Esophagus (tissue), 2 donors: ENCODE measurements at regions not wholly inside any gene's neighbourhood (a gene's known extent, or its start where the extent isn't known, plus 50 kb on each side); places are given as distances from the start of the nearest gene placed in this dataset.

Source experiments
- H3K27ac ChIP-seq, 2 donors: one replicate each; pipeline ENCODE4 v1.5.1; 2013; ENCODE audit warnings: low read depth in 2 of 2, mild to moderate bottlenecking in 2 of 2, inconsistent platforms in 1 of 2, low read length in 1 of 2, moderate library complexity in 1 of 2
- H3K27me3 ChIP-seq, 2 donors: one replicate each; pipeline ENCODE4 v1.6.1; 2013; ENCODE audit warnings: low read length in 2 of 2, control low read depth in 1 of 2, mild to moderate bottlenecking in 1 of 2; ENCODE audit not compliant: insufficient read depth in 2 of 2, control insufficient read depth in 1 of 2
- H3K36me3 ChIP-seq, 2 donors: one replicate each; pipeline ENCODE4 v1.6.1; 2013; ENCODE audit warnings: low read length in 1 of 2; ENCODE audit not compliant: control insufficient read depth in 2 of 2, insufficient read depth in 2 of 2
- H3K4me1 ChIP-seq, 2 donors: one replicate each; pipeline ENCODE4 v1.6.1; 2013; ENCODE audit warnings: low read length in 1 of 2; ENCODE audit not compliant: control insufficient read depth in 2 of 2, insufficient read depth in 2 of 2
- H3K4me3 ChIP-seq, 2 donors: one replicate each; pipeline ENCODE4 v1.5.1; 2013; ENCODE audit warnings: low read length in 2 of 2, mild to moderate bottlenecking in 2 of 2, low read depth in 1 of 2, moderate library complexity in 1 of 2
- H3K9me3 ChIP-seq, 2 donors: one replicate each; pipeline ENCODE4 v1.6.1; 2013; ENCODE audit warnings: mild to moderate bottlenecking in 2 of 2, low read depth in 1 of 2, low read length in 1 of 2, moderate library complexity in 1 of 2; ENCODE audit not compliant: control insufficient read depth in 2 of 2, insufficient read depth in 1 of 2
- WGBS, 2 donors: extraction: QIAGEN DNeasy Blood & Tissue Kit; methylation state at CpG; one replicate each; pipeline ENCODE4 v1.1.7; 2013; 5-methylcytosine and 5-hydroxymethylcytosine counted together
- donor health status: healthy with polysubstance abuse.
- donor health status: Bipolar disorder and iron deficiency.

GRCh38 chr6:126747728-126748540, 370.5 kb upstream of the RSPO3 start:
- Histone ChIP-seq H3K9me3 (no peaks in the 10 kb centered on the region), H3K4me3 (no peak overlapping the region), H3K27me3 (no peaks in the 10 kb centered on the region), H3K27ac (no peak overlapping the region), H3K4me1 (no peaks in the 10 kb centered on the region), H3K36me3 (no peaks in the 10 kb centered on the region)
- 68 to 75% methylated on average over 4 of the region's 4 CpGs for WGBS, 2 donors

- WGBS, 2 donors = 72 to 80% methylated on average over 1 of the region's 1 CpG
- Histone ChIP-seq H3K4me3 (no peak overlapping the region), H3K27me3 (no peaks in the 10 kb centered on the region), H3K36me3 (no peaks in the 10 kb centered on the region), H3K27ac (no peak overlapping the region), H3K4me1 (no peaks in the 10 kb centered on the region), H3K9me3 (peaks cover 3 to 6% of the 10 kb centered on the region in 2 donors)
Measured at GRCh38 chr6:126753606-126754005, 364.9 kb upstream of the RSPO3 start.

- H3K4me3 ChIP-seq = no peak overlapping the region
- H3K4me1 ChIP-seq = no peaks in the 10 kb centered on the region
- WGBS, 2 donors = 72 to 74% methylated on average over 3 of the region's 3 CpGs
- H3K27ac ChIP-seq = no peak overlapping the region
- H3K9me3 ChIP-seq = no peaks in the 10 kb centered on the region
- no peaks in the 10 kb centered on the region for H3K27me3 ChIP-seq
- no peaks in the 10 kb centered on the region for H3K36me3 ChIP-seq
Measured at GRCh38 chr6:126761854-126762253, 356.6 kb upstream of the RSPO3 start.

GRCh38 chr6:126764104-126764503, 354.4 kb upstream of the RSPO3 start:
- H3K4me3 ChIP-seq = no peak overlapping the region

GRCh38 chr6:126764671-126765070, 353.8 kb upstream of the RSPO3 start:
- Histone ChIP-seq H3K36me3 (no peaks in the 10 kb centered on the region), H3K27ac (peak overlapping the region in 1 of 2 donors; percentile 6), H3K27me3 (no peaks in the 10 kb centered on the region), H3K4me3 (no peak overlapping the region), H3K9me3 (no peaks in the 10 kb centered on the region), H3K4me1 (no peaks in the 10 kb centered on the region)
- WGBS, 2 donors = 46 to 61% methylated on average over 4 of the region's 4 CpGs

More at GRCh38 chr6:126764104-126764503, 354.4 kb upstream of the RSPO3 start:
- Histone ChIP-seq H3K9me3 (no peaks in the 10 kb centered on the region), H3K27ac (no peak overlapping the region), H3K4me1 (no peaks in the 10 kb centered on the region), H3K36me3 (no peaks in the 10 kb centered on the region), H3K27me3 (no peaks in the 10 kb centered on the region)
- 40 to 52% methylated on average over 4 of the region's 4 CpGs for WGBS, 2 donors

- Histone ChIP-seq H3K4me1 (no peaks in the 10 kb centered on the region), H3K9me3 (no peaks in the 10 kb centered on the region), H3K36me3 (no peaks in the 10 kb centered on the region), H3K4me3 (no peak overlapping the region), H3K27ac (no peak overlapping the region), H3K27me3 (no peaks in the 10 kb centered on the region)
- 64 to 85% methylated on average over 3 of the region's 3 CpGs for WGBS, 2 donors
Measured at GRCh38 chr6:126766820-126767219, 351.7 kb upstream of the RSPO3 start.

GRCh38 chr6:126767711-126768110, 350.8 kb upstream of the RSPO3 start:
- Histone ChIP-seq H3K9me3 (no peaks in the 10 kb centered on the region), H3K4me1 (no peaks in the 10 kb centered on the region), H3K36me3 (no peaks in the 10 kb centered on the region), H3K27ac (no peak overlapping the region), H3K4me3 (no peak overlapping the region), H3K27me3 (no peaks in the 10 kb centered on the region)
- 72 to 74% methylated on average over 1 of the region's 1 CpG for WGBS, 2 donors

GRCh38 chr6:126770176-126770575, 348.3 kb upstream of the RSPO3 start:
- H3K36me3 ChIP-seq = no peaks in the 10 kb centered on the region
- no peak overlapping the region for H3K27ac ChIP-seq
- no peaks in the 10 kb centered on the region for H3K27me3 ChIP-seq
- H3K4me1 ChIP-seq = no peaks in the 10 kb centered on the region
- H3K4me3 ChIP-seq = no peak overlapping the region
- H3K9me3 ChIP-seq = no peaks in the 10 kb centered on the region
- 45 to 58% methylated on average over 1 of the region's 1 CpG for WGBS, 2 donors

GRCh38 chr6:126773112-126773805, 345.2 kb upstream of the RSPO3 start:
- Histone ChIP-seq H3K27ac (no peak overlapping the region), H3K27me3 (no peaks in the 10 kb centered on the region), H3K9me3 (no peaks in the 10 kb centered on the region), H3K4me3 (no peak overlapping the region), H3K4me1 (no peaks in the 10 kb centered on the region), H3K36me3 (no peaks in the 10 kb centered on the region)
- 25 to 28% methylated on average over 9 of the region's 9 CpGs for WGBS, 2 donors
